Kidney (tissue), 13 donors: ENCODE measurements at regions not wholly inside any gene's neighbourhood (a gene's known extent, or its start where the extent isn't known, plus 50 kb on each side); places are given as distances from the start of the nearest gene placed in this dataset.

ENCODE experiments used
- DNase-seq, 5 donors: peaks; one replicate each; pipeline ENCODE4 v3.0.0-alpha.2; 2013 to 2020
- FAIRE-seq: peaks from 2 replicates; lab custom pipeline; 2012; peaks lifted over from hg19 to GRCh38; lab: Jason Lieb, UNC
- H3K27ac ChIP-seq, 2 donors: one replicate each; pipeline ENCODE4 v1.7.0; 2013; ENCODE audit warnings: low read depth in 2 of 2, low read length in 2 of 2, inconsistent platforms in 1 of 2
- H3K27me3 ChIP-seq: one replicate; pipeline ENCODE4 v1.7.1; 2013; ENCODE audit warnings: low read length, inconsistent platforms; ENCODE audit not compliant: control insufficient read depth, insufficient read depth
- H3K36me3 ChIP-seq, 3 donors: one replicate each; pipeline versions ENCODE4 v1.7.0 to v1.7.1; 2013; ENCODE audit warnings: low read length in 3 of 3, control low read depth in 1 of 3, inconsistent platforms in 1 of 3; ENCODE audit not compliant: insufficient read depth in 3 of 3, control insufficient read depth in 2 of 3
- H3K4me1 ChIP-seq, 3 donors: one replicate each; pipeline versions ENCODE4 v1.7.0 to v1.7.1; 2013; ENCODE audit warnings: low read length in 3 of 3, inconsistent platforms in 1 of 3, low read depth in 1 of 3; ENCODE audit not compliant: control insufficient read depth in 2 of 3, insufficient read depth in 2 of 3
- H3K4me3 ChIP-seq, 3 donors: one replicate each; pipeline versions ENCODE4 v1.7.0 to v1.8.1; 2013; ENCODE audit warnings: low read length in 3 of 3, control low read depth in 1 of 3, inconsistent platforms in 1 of 3
- H3K9ac ChIP-seq, 3 donors: one replicate each; pipeline versions ENCODE4 v1.7.0 to v1.7.1; 2013; ENCODE audit warnings: low read length in 3 of 3, control low read depth in 1 of 3, inconsistent platforms in 1 of 3
- H3K9me3 ChIP-seq, 3 donors: one replicate each; pipeline versions ENCODE4 v1.7.0 to v1.7.1; 2013; ENCODE audit warnings: low read length in 3 of 3, control low read depth in 1 of 3, inconsistent platforms in 1 of 3; ENCODE audit not compliant: control insufficient read depth in 2 of 3, insufficient read depth in 1 of 3
- intact Hi-C: fragments of 100-400 bp; cut with DNase I; formaldehyde crosslinking; loops from one replicate; pipeline ENCODE4 v1.11.1; 2022
- TF ChIP-seq, protein P1 (sequence below): IDR thresholded peaks from 3 replicates; pipeline ENCODE4 v1.5.1; 2012; ENCODE audit warnings: mild to moderate bottlenecking, moderate library complexity, borderline replicate concordance; ENCODE audit not compliant: insufficient read depth; ENCODE audit errors: extremely low read depth
- donor health status: control.
- donor health status: control.
- donor health status: control.
- donor health status: control.
- donor health status: control.
- donor health status: DM: yes; HTN: yes; CAD: no.
- donor health status: Normal renal cell carcinoma (clear cell type).

DNA sequence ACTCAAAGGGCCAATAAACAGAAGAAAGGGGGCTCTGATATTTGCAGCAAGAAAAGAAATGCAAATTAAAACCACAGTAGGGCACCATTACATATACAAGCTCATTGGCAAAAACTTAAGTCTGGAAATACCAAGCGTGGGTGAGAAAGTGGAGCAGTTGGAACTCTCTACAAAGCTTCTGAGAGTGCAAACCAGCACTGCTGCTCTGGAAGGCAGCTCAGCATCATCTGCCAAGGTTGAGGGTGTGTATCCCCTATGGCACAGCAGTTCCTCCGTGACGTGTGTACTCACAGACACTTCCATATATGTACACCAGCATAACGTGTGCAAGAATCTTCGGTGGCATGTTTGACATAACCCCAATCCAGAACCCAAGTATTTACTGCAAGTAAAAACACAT is 271.0 kb upstream of the ATP10A start:
- Histone ChIP-seq H3K36me3 (no peaks in the 10 kb centered on the region), H3K9ac (no peak overlapping the region), H3K4me3 (no peak overlapping the region), H3K27ac (no peak overlapping the region), H3K27me3 (no peaks in the 10 kb centered on the region), H3K9me3 (no peaks in the 10 kb centered on the region), H3K4me1 (no peaks in the 10 kb centered on the region)
- TF ChIP-seq, protein P1, sequence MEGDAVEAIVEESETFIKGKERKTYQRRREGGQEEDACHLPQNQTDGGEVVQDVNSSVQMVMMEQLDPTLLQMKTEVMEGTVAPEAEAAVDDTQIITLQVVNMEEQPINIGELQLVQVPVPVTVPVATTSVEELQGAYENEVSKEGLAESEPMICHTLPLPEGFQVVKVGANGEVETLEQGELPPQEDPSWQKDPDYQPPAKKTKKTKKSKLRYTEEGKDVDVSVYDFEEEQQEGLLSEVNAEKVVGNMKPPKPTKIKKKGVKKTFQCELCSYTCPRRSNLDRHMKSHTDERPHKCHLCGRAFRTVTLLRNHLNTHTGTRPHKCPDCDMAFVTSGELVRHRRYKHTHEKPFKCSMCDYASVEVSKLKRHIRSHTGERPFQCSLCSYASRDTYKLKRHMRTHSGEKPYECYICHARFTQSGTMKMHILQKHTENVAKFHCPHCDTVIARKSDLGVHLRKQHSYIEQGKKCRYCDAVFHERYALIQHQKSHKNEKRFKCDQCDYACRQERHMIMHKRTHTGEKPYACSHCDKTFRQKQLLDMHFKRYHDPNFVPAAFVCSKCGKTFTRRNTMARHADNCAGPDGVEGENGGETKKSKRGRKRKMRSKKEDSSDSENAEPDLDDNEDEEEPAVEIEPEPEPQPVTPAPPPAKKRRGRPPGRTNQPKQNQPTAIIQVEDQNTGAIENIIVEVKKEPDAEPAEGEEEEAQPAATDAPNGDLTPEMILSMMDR: no peak
- FAIRE-seq (no peak), DNase-seq (no peak)
- intact Hi-C loops: no loop called here

DNA sequence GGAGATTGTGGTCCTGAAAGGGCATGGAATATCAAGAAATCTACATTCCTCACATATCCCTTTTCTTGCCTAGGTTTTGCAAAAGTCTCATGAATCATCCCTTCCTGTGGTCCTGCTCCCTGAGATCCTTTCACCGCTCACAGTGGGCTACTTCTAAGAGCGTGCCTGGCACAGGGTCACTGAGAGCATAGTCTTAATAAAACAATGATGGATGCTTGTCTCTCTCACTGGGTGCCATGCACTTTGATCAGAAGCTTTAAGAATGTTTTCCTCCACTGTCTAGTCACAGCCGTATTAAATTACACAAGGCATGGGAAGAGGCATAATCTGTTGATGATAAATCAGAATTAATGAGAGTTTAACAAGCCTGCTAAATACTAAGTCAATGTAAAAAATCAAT is 269.7 kb upstream of the ATP10A start:
- TF ChIP-seq, protein P1: no peak
- Histone ChIP-seq H3K4me3 (no peak overlapping the region), H3K27ac (no peak overlapping the region), H3K9ac (no peak overlapping the region), H3K27me3 (no peaks in the 10 kb centered on the region), H3K9me3 (no peaks in the 10 kb centered on the region), H3K36me3 (no peaks in the 10 kb centered on the region), H3K4me1 (no peaks in the 10 kb centered on the region)
- intact Hi-C loops: no loop called here
- DNase-seq (peak in 3 of 5 donors; percentile 37 to 70 (median 61)), FAIRE-seq (no peak)

DNA sequence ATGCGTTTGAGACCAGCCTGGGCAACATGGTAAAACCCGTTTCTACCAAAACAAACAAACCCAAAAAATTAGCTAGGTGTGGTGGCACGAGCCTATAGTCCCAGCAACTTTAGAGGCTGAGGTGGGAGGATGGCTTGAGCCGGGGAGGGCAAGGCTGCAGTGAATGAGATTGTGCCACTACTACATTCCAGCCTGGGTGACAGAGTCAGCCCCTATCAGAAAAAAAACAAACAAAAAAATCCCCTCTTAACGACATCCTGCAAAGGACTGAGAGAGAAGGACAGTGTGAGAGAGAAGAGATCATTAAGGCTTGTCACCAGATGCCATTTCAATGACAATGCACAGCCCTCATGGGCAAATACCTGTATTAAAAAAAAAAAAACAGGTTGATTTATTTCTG is 266.7 kb upstream of the ATP10A start:
- TF ChIP-seq, protein P1: no peak
- DNase-seq: no peak
- H3K27me3 ChIP-seq: no peaks in the 10 kb centered on the region
- no peak overlapping the region for H3K27ac ChIP-seq
- intact Hi-C loops: no loop called here
- no peaks in the 10 kb centered on the region for H3K9me3 ChIP-seq
- no peak for FAIRE-seq
- H3K4me3 ChIP-seq: no peak overlapping the region
- no peaks in the 10 kb centered on the region for H3K4me1 ChIP-seq
- no peak overlapping the region for H3K9ac ChIP-seq
- H3K36me3 ChIP-seq: no peaks in the 10 kb centered on the region

DNA sequence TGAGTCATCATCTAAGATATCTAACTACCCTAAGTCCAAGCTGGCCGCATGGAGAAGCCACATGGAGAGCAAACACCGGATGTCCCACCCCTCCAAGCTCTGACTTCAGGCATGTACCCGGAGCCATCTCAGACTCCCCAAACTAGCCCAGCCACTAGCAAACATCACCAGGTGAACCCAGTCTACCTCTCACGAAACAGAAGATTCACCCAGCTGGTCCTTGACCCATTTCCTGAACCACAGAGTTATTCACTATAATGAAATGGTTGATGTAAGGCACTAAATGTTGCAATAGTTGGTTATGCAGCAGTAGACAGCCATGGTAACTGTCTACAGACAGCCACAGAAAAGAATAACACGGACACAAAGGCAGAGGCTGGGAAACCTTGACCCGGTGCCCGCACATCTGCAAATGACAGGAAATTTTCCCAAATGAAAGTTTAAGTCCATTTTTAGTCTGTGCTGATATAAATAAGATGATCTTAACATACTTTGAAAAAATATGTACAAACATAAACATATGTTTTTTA is 265.5 kb upstream of the ATP10A start:
- Histone ChIP-seq H3K36me3 (no peaks in the 10 kb centered on the region), H3K4me3 (no peak overlapping the region), H3K27ac (no peak overlapping the region), H3K4me1 (no peaks in the 10 kb centered on the region), H3K9me3 (no peaks in the 10 kb centered on the region), H3K9ac (no peak overlapping the region), H3K27me3 (no peaks in the 10 kb centered on the region)
- intact Hi-C loops: no loop called here
- FAIRE-seq (no peak), DNase-seq (no peak)
- TF ChIP-seq, protein P1: no peak
